ENCODE measurements at regions not wholly inside any gene's neighbourhood (a gene's known extent, or its start where the extent isn't known, plus 50 kb on each side); places are given as distances from the start of the nearest gene placed in this dataset.

DNA sequence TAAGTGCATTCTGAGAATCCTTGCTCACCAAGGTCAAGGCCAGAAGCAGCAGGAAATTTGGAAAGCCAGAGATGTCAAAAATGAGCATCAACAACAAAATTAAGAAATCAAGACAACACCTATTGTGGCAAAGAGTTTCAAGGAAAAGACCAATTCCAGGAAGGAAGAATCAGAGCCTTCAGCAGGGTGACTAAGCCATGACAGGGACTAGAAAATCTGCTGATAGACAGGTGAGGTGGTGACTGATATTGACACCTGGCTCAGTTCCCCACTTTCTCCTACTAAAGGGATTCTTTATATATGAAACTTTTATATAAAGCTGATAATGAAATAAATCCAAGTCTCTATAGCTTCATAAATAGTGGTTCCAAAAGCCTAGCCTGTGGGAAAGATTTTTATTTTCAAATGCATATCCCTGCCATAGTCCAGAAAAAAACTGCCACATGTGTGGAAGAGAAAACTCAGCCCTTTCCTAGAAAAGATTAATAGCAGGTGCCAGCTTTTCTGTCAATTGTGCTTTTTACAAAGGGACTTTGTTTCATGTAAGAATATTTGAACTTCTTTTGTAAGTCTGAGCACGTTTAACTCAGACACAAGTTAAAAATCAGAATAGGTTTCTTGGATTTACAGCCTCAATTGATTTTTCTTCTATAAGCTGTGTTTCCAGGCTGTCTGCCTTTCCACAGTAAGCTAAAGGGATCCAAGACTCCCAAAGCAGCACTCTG, 81.1 kb upstream of the GRAMD2B start:
- Mint-ChIP-seq H3K4me1 (peaks cover 18% of the 10 kb centered on the region), H3K9me3 (no peaks in the 10 kb centered on the region), H3K27ac (no peak overlapping the region), H3K4me3 (no peak overlapping the region), H3K27me3 (ENCODE audit: low read depth) (peaks cover 4% of the 10 kb centered on the region), H3K36me3 (no peaks in the 10 kb centered on the region)
- no peak for DNase-seq (ENCODE audit: low spot score in 2 of 2, unreplicated experiment in 2 of 2)
- TF ChIP-seq, protein P1, sequence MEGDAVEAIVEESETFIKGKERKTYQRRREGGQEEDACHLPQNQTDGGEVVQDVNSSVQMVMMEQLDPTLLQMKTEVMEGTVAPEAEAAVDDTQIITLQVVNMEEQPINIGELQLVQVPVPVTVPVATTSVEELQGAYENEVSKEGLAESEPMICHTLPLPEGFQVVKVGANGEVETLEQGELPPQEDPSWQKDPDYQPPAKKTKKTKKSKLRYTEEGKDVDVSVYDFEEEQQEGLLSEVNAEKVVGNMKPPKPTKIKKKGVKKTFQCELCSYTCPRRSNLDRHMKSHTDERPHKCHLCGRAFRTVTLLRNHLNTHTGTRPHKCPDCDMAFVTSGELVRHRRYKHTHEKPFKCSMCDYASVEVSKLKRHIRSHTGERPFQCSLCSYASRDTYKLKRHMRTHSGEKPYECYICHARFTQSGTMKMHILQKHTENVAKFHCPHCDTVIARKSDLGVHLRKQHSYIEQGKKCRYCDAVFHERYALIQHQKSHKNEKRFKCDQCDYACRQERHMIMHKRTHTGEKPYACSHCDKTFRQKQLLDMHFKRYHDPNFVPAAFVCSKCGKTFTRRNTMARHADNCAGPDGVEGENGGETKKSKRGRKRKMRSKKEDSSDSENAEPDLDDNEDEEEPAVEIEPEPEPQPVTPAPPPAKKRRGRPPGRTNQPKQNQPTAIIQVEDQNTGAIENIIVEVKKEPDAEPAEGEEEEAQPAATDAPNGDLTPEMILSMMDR (IDR thresholded peaks at IDR 0.05; ENCODE audit: unreplicated experiment), result no peak

DNA sequence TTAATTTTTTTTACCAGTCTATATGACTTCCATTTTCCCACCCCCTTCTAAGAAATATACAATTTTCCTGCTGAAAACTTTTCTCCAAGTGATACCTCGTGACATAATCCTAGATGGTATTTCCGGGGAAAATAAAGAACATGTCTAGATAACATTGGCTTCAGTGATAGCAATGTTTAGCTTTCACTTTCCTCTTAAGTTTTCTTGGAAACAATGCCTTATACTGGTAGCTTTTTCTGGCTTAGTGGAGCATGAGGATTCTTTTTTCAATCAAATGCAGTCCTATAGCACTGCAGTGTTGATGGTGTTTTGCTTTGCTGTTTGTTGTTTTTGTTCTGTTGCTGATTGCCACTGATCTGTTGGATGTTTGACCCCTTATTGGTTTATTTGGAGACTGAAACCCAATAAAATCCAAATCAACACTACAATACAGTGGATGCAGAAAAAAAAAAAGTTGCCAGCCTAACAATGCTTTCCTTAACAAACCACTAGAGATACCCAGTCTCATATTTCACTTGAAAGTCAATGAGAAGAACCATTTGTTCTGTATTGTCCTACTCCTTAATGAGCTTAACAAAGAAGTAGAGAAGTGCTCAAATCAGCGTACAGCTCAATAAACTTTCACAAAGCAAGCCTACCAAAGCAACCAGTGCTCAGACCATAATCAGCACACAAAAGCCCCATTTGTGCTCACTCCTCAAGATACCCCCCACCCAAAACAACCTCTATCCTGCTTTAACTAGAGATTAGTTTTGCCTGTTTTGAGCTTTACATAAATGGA, 74.2 kb upstream of the GRAMD2B start:
- DNase-seq (ENCODE audit: low spot score in 2 of 2, unreplicated experiment in 2 of 2), result no peak
- TF ChIP-seq, protein P1 (IDR thresholded peaks at IDR 0.05; ENCODE audit: unreplicated experiment), result no peak
- Mint-ChIP-seq H3K27me3 (ENCODE audit: low read depth) (no peaks in the 10 kb centered on the region), H3K4me3 (no peak overlapping the region), H3K36me3 (no peaks in the 10 kb centered on the region), H3K9me3 (no peaks in the 10 kb centered on the region), H3K27ac (no peak overlapping the region), H3K4me1 (peaks cover 28% of the 10 kb centered on the region)

DNA sequence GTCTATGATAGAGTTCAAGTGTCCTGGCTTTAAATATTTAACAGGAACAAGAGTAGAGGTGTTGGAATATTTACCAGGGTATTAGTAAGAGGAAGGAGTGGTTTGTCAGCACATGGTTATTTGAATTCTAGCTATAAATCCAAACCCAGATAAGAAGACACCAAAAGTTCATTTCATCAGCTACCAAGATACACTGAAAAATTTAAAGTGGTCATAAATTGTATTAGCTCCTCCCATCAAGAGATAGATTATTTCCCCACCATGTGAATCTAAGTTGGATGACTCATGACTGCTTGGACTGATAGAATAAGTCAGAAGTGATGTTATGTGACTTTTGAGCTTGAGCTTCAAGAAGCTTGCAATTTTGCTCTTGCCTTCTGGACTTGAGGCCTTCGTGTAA, 72.1 kb upstream of the GRAMD2B start:
- H3K4me1 Mint-ChIP-seq, result peaks cover 25% of the 10 kb centered on the region

DNA sequence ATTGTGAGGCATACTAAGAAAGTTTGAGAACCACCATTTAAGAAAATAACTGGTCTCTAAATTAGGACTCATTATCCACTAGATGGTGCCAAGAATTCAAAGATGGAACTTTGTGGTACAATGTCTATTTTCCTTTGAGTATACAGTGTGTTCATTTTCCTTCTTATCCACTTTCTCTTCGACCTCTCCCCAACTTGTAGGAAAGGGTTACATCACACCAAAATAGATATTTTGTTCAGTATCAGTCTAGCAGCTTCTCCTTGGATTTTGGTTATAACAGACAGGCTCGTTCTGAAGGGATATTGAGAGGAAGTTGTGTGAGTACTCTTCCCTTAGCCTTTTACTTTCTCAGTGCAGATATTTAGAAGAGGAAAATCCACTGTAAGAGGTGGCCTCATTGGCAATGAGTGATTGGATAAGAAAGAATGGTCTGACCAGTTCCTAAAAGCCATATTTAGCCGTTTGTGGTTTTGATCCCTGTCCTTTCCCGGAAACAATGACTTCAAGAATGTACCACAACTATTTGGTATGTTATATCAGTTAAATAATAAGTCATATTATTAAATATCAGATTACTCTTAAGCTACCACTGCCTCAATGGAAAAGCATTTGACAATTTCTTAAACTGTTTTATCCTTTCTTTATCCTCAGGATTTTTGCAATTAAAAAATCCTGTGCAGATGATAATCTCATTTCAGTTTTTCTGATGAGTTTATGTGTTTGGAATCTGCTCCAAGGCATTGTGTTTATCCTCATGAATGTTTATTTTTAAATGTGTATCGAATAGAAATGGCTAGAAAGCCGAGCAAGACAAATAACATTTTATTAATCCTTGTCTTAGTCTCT, 69.0 kb upstream of the GRAMD2B start:
- Mint-ChIP-seq H3K27me3 (ENCODE audit: low read depth) (no peaks in the 10 kb centered on the region), H3K4me3 (peak overlapping the region; percentile 24), H3K27ac (peak overlapping the region; percentile 86), H3K9me3 (no peaks in the 10 kb centered on the region), H3K4me1 (peaks cover 23% of the 10 kb centered on the region), H3K36me3 (no peaks in the 10 kb centered on the region)
- TF ChIP-seq, protein P1 (IDR thresholded peaks at IDR 0.05; ENCODE audit: unreplicated experiment), result peak; percentile 31
- DNase-seq (ENCODE audit: low spot score in 2 of 2, unreplicated experiment in 2 of 2), result no peak

More for the DNA sequence above, 72.1 kb upstream of the GRAMD2B start:
- DNase-seq (ENCODE audit: low spot score in 2 of 2, unreplicated experiment in 2 of 2), result no peak
- Mint-ChIP-seq H3K27ac (peak overlapping the region; percentile 68), H3K36me3 (no peaks in the 10 kb centered on the region), H3K4me3 (no peak overlapping the region), H3K27me3 (ENCODE audit: low read depth) (no peaks in the 10 kb centered on the region), H3K9me3 (no peaks in the 10 kb centered on the region)
- TF ChIP-seq, protein P1 (IDR thresholded peaks at IDR 0.05; ENCODE audit: unreplicated experiment), result no peak

DNA sequence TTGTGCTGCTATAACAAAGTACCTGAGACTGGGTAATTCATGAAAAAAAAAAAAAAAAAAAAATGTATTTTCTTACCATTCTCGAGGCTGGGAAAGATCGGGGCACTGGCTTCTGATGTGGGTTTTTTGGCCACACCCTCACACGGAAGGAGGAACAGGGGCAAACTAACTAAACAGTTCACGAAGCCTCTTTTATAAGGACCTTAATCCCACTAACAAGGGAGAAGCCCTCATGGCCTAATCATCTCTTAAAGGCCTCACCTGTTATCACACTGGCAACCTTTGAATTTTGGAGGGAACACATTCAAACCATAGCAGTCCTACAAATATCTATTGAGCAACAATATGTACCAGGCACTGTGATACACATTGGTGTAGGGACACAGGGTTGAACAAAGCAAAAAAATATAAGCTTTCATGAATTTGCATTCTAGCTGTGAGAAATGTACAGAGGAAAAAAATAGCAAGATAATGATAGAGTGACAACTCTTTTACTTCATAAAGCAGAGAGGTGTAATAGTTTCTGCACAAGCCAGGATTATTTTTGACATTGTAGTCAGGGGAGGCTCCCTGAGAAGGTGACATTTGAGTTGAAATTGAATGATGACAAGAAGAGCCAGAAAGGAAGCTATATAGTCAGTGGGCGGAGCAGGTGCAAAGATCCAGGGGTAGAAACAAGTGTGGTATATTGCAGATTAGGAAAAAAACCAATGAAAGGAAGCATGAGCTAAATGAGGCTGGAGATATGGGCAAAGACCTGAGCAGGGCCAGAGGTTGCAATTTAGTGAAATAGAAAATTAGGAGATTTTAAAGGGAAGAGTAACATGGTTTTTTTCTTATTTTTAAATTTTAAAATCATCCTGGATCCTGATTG, 68.1 kb upstream of the GRAMD2B start:
- Mint-ChIP-seq H3K36me3 (no peaks in the 10 kb centered on the region), H3K9me3 (no peaks in the 10 kb centered on the region), H3K27me3 (ENCODE audit: low read depth) (no peaks in the 10 kb centered on the region), H3K4me3 (no peak overlapping the region), H3K27ac (peak overlapping the region; percentile 32), H3K4me1 (peaks cover 22% of the 10 kb centered on the region)
- no peak for DNase-seq (ENCODE audit: low spot score in 2 of 2, unreplicated experiment in 2 of 2)
- TF ChIP-seq, protein P1 (IDR thresholded peaks at IDR 0.05; ENCODE audit: unreplicated experiment), result no peak
